GM10248 (cell line): ENCODE measurements at regions not wholly inside any gene's neighbourhood (a gene's known extent, or its start where the extent isn't known, plus 50 kb on each side); places are given as distances from the start of the nearest gene placed in this dataset.

Experiments used
- CTCF ChIA-PET: fragments of 300-600 bp; sonication (Branson Sonifier 250); formaldehyde crosslinking; extraction: SDS; loops from one replicate; lab custom pipeline; 2021; ENCODE audit warnings: antibody characterized with exemption; lab: Yijun Ruan, JAX
- POLR2A ChIA-PET: fragments of 350-650 bp; sonication (Branson Sonifier 250); formaldehyde crosslinking; extraction: SDS; loops from one replicate; lab custom pipeline; 2020; ENCODE audit warnings: antibody characterized with exemption; lab: Yijun Ruan, JAX
- DNase-seq: peaks from one replicate; pipeline ENCODE4 v3.0.0; 2012; ENCODE audit errors: extremely low spot score
- CTCF ChIP-seq: IDR thresholded peaks from 2 replicates; pipeline ENCODE4 v1.5.1; 2012; ENCODE audit warnings: mild to moderate bottlenecking, low read depth; ENCODE audit errors: extremely low read depth, missing control alignments, control extremely low read depth

GRCh38 chr11:42647993-42648392, 663.8 kb upstream of the API5 start:
- TF ChIP-seq CTCF, result no peak
- DNase-seq, result no peak
- ChIA-PET CTCF (no interaction called here), POLR2A (no interaction called here)

GRCh38 chr11:42651621-42652020, 660.2 kb upstream of the API5 start:
- ChIA-PET CTCF (no interaction called here), POLR2A (no interaction called here)
- no peak for TF ChIP-seq CTCF
- DNase-seq, result no peak

GRCh38 chr11:42657169-42657568, 654.6 kb upstream of the API5 start:
- ChIA-PET POLR2A (no interaction called here), CTCF (no interaction called here)
- no peak for DNase-seq

GRCh38 chr11:42661942-42662341, 649.9 kb upstream of the API5 start:
- ChIA-PET POLR2A (no interaction called here), CTCF (no interaction called here)
- DNase-seq, result no peak
- TF ChIP-seq CTCF, result no peak

More at GRCh38 chr11:42657169-42657568, 654.6 kb upstream of the API5 start:
- no peak for TF ChIP-seq CTCF

GRCh38 chr11:42669248-42669976, 642.4 kb upstream of the API5 start:
- ChIA-PET CTCF (interaction anchor here (1.1 to 1.5 kb wide), 3 partner anchors 9 to 26 kb away, joined by 3 read pairs; no protein-coding TSS in a partner anchor), POLR2A (no interaction called here)
- no peak for DNase-seq
- no peak for TF ChIP-seq CTCF

- no peak for DNase-seq
- no peak for TF ChIP-seq CTCF
- POLR2A ChIA-PET, result no interaction called here
- CTCF ChIA-PET, result no interaction called here
Measured at GRCh38 chr11:42674436-42674835, 637.4 kb upstream of the API5 start.

- no peak for TF ChIP-seq CTCF
- no peak for DNase-seq
- POLR2A ChIA-PET, result no interaction called here
- CTCF ChIA-PET, result no interaction called here
Measured at GRCh38 chr11:42707541-42707940, 604.3 kb upstream of the API5 start.
